ENCODE measurements at regions not wholly inside any gene's neighbourhood (a gene's known extent, or its start where the extent isn't known, plus 50 kb on each side); places are given as distances from the start of the nearest gene placed in this dataset.

- DNase-seq (no peak), ATAC-seq (no peak)
- intact Hi-C loops (cut with micrococcal nuclease), result no loop called here
These were observed 96.6 kb downstream of the METRNL start for GRCh38 chr17:83175822-83176622.

- ATAC-seq (no peak), DNase-seq (no peak)
- intact Hi-C loops (cut with micrococcal nuclease), result no loop called here
These were observed 97.5 kb downstream of the METRNL start for GRCh38 chr17:83176623-83177583.

- DNase-seq (peak; percentile 18), ATAC-seq (no peak)
- intact Hi-C loops (cut with micrococcal nuclease), result no loop called here
These were observed 98.5 kb downstream of the METRNL start for GRCh38 chr17:83177611-83178532.

GRCh38 chr17:83178533-83179304, 99.3 kb downstream of the METRNL start:
- intact Hi-C loops (cut with micrococcal nuclease), result no loop called here
- DNase-seq (peak; percentile 27), ATAC-seq (no peak)

- ATAC-seq (no peak), DNase-seq (no peak)
- intact Hi-C loops (cut with micrococcal nuclease), result no loop called here
These were observed 100.0 kb downstream of the METRNL start for GRCh38 chr17:83179374-83179773.

GRCh38 chr17:83179811-83180210, 100.4 kb downstream of the METRNL start:
- intact Hi-C loops (cut with micrococcal nuclease), result no loop called here
- no peak for ATAC-seq
- no peak for DNase-seq

GRCh38 chr17:83180264-83180995, 101.0 kb downstream of the METRNL start:
- intact Hi-C loops (cut with micrococcal nuclease), result no loop called here

GRCh38 chr17:83180996-83181481, 101.6 kb downstream of the METRNL start:
- intact Hi-C loops (cut with micrococcal nuclease), result no loop called here
- DNase-seq, result no peak
- no peak for ATAC-seq

More at GRCh38 chr17:83180264-83180995, 101.0 kb downstream of the METRNL start:
- ATAC-seq (no peak), DNase-seq (no peak)

GRCh38 chr17:83181991-83182619, 102.7 kb downstream of the METRNL start:
- intact Hi-C loops (cut with micrococcal nuclease), result no loop called here
- DNase-seq (no peak), ATAC-seq (no peak)

- intact Hi-C loops (cut with micrococcal nuclease), result no loop called here
- peak; percentile 59 for ATAC-seq
- DNase-seq, result peak; percentile 38
These were observed 103.3 kb downstream of the METRNL start for GRCh38 chr17:83182620-83183101.

- ATAC-seq, result no peak
- intact Hi-C loops (cut with micrococcal nuclease), result no loop called here
- DNase-seq, result no peak
These were observed 103.9 kb downstream of the METRNL start for GRCh38 chr17:83183145-83183948.

GRCh38 chr17:83183951-83184506, 104.6 kb downstream of the METRNL start:
- intact Hi-C loops (cut with micrococcal nuclease), result no loop called here
- DNase-seq (peak; percentile 37), ATAC-seq (peak; percentile 68)

GRCh38 chr17:83185023-83186002, 105.9 kb downstream of the METRNL start:
- no peak for DNase-seq
- intact Hi-C loops (cut with micrococcal nuclease), result no loop called here
- no peak for ATAC-seq

GRCh38 chr17:83186226-83186625, 106.8 kb downstream of the METRNL start:
- DNase-seq, result peak; percentile 30
- no peak for ATAC-seq
- intact Hi-C loops (cut with micrococcal nuclease), result no loop called here
